MM.1S (cell line): ENCODE measurements at regions not wholly inside any gene's neighbourhood (a gene's known extent, or its start where the extent isn't known, plus 50 kb on each side); places are given as distances from the start of the nearest gene placed in this dataset.

Source experiments
- CTCF ChIP-seq: fragments of 300-600 bp; sonication (generic); IDR thresholded peaks from 2 replicates; pipeline ENCODE4 v1.5.1; 2016; ENCODE audit warnings: antibody characterized with exemption, low read length, mixed read lengths
- EZH2 ChIP-seq: fragments of 300-600 bp; sonication (generic); optimal IDR thresholded peaks from 2 replicates; pipeline ENCODE3; 2017; ENCODE audit warnings: low read depth, mild to moderate bottlenecking, antibody characterized with exemption, low read length, mixed read lengths
- EZH2phosphoT487 ChIP-seq: fragments of 300-600 bp; sonication (generic); IDR thresholded peaks from 2 replicates; pipeline ENCODE4 v1.6.1; 2018; ENCODE audit warnings: antibody characterized with exemption, low read length

GRCh38 chr20:48180618-48181017 lies 395.3 kb upstream of the SULF2 start:
- TF ChIP-seq CTCF: no peak
- no peak for TF ChIP-seq EZH2phosphoT487
- no peak for TF ChIP-seq EZH2
